Heart left ventricle (tissue), 13 donors: ENCODE measurements at regions not wholly inside any gene's neighbourhood (a gene's known extent, or its start where the extent isn't known, plus 50 kb on each side); places are given as distances from the start of the nearest gene placed in this dataset.

Experiments used
- POLR2A ChIP-seq, 2 donors: fragments of 450-650 bp; IDR thresholded peaks; one replicate each; pipeline ENCODE4 v1.6.1; 2017; ENCODE audit warnings: antibody characterized with exemption in 2 of 2, mild to moderate bottlenecking in 2 of 2, moderate library complexity in 2 of 2
- TF ChIP-seq, protein P1 (sequence below), 12 donors: fragments of 200-600 bp; sonication (generic) in 4 of 12; IDR thresholded peaks; one replicate each; pipeline versions ENCODE4 v1.5.0 to v1.8.0; 2018 to 2022; ENCODE audit warnings: antibody characterized with exemption in 12 of 12, mild to moderate bottlenecking in 5 of 12
- donor health status: ischemic (EF 13 %, LVEDD 7.1; RV severe dilation, severe dysfunction).
- donor health status: DM: no; HTN: yes; CAD: no.
- donor health status: DM: no; HTN: no; CAD: no.
- donor health status: ischemic (EF 25% LVEDD 6.9; RV normal size, moderate dysfunction).
- donor health status: ischemic (EF 25% LVEDD 5.7; RV mildly dilated, moderate dysfunction).
- donor health status: ischemic (EF 35%, LVEDD 5.7; RV mildly dilated, moderate dysfunction).
- donor health status: nonischemic (EF 11% LVEDD 7.7; RV severe dilation, severe dysfunction).
- donor health status: DM: yes; HTN: yes; CAD: no.
- donor health status: PGD.
- donor health status: ischemic (EF 29% LVEDD 5.4; RV normal size, mild dysfunction).
- donor health status: nonischemic (EF 23%, LVEDD 6.1; RV moderate dilation, normal function).

DNA sequence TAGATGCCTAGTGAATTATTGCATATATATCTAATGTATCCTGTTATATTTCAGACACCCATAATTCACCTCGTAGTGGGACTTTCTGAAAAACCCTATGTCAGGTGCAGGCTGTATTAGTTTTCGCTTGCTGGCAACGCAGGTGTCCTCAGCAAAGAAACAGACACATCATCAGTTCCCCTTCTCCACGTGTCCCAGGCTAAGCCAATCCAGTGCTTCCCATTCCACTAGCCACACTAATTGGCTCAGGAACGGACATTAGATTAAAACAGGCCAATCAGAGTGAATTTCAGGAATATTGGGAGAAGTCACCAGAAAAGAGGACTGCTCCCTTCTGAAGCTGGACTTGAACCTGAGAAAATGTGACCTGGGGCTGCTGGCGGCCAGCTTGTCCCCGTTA, 151.3 kb downstream of the PTPN11 start:
- TF ChIP-seq, protein P1, sequence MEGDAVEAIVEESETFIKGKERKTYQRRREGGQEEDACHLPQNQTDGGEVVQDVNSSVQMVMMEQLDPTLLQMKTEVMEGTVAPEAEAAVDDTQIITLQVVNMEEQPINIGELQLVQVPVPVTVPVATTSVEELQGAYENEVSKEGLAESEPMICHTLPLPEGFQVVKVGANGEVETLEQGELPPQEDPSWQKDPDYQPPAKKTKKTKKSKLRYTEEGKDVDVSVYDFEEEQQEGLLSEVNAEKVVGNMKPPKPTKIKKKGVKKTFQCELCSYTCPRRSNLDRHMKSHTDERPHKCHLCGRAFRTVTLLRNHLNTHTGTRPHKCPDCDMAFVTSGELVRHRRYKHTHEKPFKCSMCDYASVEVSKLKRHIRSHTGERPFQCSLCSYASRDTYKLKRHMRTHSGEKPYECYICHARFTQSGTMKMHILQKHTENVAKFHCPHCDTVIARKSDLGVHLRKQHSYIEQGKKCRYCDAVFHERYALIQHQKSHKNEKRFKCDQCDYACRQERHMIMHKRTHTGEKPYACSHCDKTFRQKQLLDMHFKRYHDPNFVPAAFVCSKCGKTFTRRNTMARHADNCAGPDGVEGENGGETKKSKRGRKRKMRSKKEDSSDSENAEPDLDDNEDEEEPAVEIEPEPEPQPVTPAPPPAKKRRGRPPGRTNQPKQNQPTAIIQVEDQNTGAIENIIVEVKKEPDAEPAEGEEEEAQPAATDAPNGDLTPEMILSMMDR (IDR thresholded peaks at IDR 0.05): no peak
- no peak for TF ChIP-seq POLR2A (IDR thresholded peaks at IDR 0.05)
